G401 (cell line): ENCODE measurements at regions not wholly inside any gene's neighbourhood (a gene's known extent, or its start where the extent isn't known, plus 50 kb on each side); places are given as distances from the start of the nearest gene placed in this dataset.
"Not testable (repeated sequence)": the region's sequence is repeated elsewhere in the genome, so short reads cannot be mapped to it uniquely, and the experiment has no call there.

Source experiments
- DNase-seq: peaks from one replicate; pipeline ENCODE4 v3.0.0-alpha.2; 2015; ENCODE audit warnings: low spot score
- in situ Hi-C: cut with HindIII; loops from 2 replicates; pipeline ENCODE4 v1.10.0; 2016; ENCODE audit warnings: low sequenced_read_pairs, mixed read lengths

DNA sequence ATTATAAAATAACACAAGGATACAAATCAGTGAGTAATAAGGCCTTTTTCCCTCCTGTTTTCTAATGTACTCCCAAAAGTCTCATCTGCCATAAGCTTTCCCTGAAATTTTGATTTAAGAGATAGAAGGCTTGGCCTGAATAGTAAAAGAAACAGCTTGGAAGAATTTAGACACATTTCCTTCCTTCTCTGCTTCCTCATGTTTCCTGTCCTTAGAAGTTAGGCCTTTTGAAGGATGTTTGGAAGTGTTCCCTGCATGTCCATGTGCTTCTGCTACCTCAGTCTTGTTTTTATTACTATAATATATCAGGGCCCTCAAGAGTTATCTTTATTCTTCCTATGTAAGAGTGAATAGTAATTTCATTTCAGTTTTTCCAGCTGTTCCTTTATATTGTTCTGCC, 242.7 kb downstream of the DEPDC1B start:
- in situ Hi-C loops = no loop called here
- no peak for DNase-seq

DNA sequence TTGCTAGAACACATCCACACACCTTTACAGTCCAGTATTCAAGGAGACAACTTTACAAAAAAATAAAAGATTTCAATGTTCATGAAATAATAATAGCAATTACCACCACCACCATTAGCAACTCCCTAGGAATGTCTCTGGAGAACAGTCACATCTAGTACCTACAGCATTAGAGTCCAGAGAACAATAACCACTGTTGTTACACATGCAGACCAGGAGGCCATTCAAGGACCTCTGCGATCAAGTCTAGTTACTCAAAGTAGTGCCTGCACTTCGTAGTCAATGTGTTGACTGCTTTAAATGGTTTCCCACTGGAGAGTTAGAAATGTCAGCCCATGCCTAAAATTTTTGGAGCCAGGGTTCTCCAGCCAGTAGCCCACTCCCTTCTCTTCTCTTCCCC, 244.4 kb downstream of the DEPDC1B start:
- in situ Hi-C loops = no loop called here
- no peak for DNase-seq

DNA sequence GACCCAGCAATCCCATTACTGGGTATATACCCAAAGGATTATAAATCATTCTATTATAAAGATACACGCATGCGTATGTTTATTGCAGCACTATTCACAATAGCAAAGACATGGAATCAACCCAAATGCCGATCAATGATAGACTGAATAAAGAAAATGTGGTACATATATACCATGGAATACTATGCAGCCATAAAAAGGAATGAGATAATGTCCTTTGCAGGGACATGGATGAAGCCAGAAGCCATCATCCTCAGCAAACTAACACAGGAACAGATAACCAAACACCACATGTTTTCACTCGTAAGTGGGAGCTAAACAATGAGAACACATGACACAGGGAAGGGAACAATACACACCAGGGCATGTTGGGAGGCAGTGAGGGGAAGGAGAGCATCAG, 245.7 kb downstream of the DEPDC1B start:
- DNase-seq, in situ Hi-C loops: not testable (repeated sequence)

- DNase-seq = no peak
- in situ Hi-C loops = no loop called here
Measured at GRCh38 chr5:60453186-60453976, 246.6 kb downstream of the DEPDC1B start.

DNA sequence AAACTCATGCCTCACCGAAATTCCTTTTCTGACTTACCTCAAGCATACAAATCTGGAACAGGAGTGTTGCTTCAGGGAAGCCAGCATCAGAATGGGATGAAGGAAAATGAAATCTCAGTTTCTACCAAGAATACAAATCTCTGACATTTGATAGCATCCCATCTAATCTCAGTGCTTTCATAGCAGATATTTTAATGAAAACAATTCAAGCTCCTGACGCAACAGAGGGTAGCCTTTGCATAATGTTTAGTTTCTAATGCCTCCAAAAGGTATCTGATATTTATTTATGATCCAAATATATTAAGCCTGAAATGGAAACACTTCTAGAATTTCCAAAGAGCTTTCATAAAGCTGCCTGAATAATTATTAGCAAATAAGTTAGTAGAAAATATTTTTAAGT, 251.4 kb downstream of the DEPDC1B start:
- DNase-seq = no peak
- in situ Hi-C loops = no loop called here

GRCh38 chr5:60447488-60447920, 252.5 kb downstream of the DEPDC1B start:
- in situ Hi-C loops = no loop called here
- no peak for DNase-seq

- in situ Hi-C loops = no loop called here
Measured at GRCh38 chr5:60446917-60447316, 253.0 kb downstream of the DEPDC1B start.

DNA sequence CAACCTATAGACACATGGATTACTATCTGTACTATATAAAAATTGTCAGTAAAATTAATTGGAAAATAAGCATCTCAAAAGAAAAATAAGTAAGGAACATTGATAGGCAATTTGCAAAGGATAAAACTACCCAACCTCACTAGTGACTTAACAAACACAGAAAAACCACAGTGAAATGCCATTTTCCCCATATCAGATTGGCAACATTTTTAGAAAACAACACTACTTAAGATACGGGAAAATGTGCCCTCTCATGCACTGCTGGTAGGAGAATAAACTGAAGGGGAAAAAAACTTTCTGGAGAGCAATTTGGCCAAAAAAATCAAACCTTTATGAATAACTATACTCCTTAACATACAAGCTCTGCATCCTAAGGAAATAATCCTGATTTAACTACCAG, 254.0 kb downstream of the DEPDC1B start:
- DNase-seq = no peak
- in situ Hi-C loops = no loop called here

More at GRCh38 chr5:60446917-60447316, 253.0 kb downstream of the DEPDC1B start:
- DNase-seq = no peak

- in situ Hi-C loops = no loop called here
Measured at GRCh38 chr5:60445427-60445826, 254.5 kb downstream of the DEPDC1B start.

GRCh38 chr5:60444661-60445360, 255.2 kb downstream of the DEPDC1B start:
- no peak for DNase-seq
- in situ Hi-C loops = no loop called here

More at GRCh38 chr5:60445427-60445826, 254.5 kb downstream of the DEPDC1B start:
- no peak for DNase-seq

GRCh38 chr5:60439552-60439951, 260.4 kb downstream of the DEPDC1B start:
- DNase-seq = no peak
- in situ Hi-C loops = no loop called here

DNA sequence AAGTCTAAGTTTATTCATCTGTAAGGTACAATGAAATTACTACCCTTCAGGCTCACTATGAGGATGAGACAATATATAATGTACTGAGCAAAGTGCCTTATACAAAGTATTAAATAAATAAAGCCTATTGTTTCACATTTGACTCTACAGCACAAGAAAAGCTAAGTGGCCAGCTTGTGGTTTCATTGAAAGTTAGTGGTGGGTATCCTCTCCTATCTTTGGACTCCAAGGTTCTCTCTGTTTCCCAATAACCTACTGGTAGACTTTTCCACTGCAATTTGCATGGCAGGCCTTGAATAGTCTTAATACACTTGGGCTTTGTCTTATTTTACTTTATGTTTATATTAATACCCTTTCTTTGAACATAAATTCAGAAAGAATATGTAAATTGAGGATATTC, 262.7 kb downstream of the DEPDC1B start:
- no peak for DNase-seq
- in situ Hi-C loops = no loop called here

DNA sequence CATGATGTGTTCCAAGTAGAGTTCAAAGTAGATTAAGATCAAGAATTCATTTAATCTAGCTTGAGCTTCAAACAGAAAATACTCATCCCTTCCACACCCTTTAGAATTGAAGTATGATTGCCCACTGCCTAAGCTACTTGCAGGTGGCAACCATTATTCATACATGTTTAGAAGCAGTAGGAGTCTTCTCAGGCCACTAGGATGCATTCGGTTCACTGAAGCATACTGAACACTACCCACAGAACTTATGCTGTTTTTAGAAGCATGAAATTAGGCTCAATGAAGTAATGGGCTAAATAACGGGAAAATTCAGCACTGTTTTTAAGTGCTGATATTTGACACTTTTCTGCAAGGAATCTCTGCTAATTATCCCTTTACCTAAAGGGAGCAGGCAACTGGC, 263.4 kb downstream of the DEPDC1B start:
- in situ Hi-C loops = no loop called here

GRCh38 chr5:60435808-60436207, 264.2 kb downstream of the DEPDC1B start:
- in situ Hi-C loops = no loop called here
- no peak for DNase-seq

More for the DNA sequence above, 263.4 kb downstream of the DEPDC1B start:
- no peak for DNase-seq

GRCh38 chr5:60426189-60426588, 273.8 kb downstream of the DEPDC1B start:
- DNase-seq, in situ Hi-C loops: not testable (repeated sequence)

DNA sequence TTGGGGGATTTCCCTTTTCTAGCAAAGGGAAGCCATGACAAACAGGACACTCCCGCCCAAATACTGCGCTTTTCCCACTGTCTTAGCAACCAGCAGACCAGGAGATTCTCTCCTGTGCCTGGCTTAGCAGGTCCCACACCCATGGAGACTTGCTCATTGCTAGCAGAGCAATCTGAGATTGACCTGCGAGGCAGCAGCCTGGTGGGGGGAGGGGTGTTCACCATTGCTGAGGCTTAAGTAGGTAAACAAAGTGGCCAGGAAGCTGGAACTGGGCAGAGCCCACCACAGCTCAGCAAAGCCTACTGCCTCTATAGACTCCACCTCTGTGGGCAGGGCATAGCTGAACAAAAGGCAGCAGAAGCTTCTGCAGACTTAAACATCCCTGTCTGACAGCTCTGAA, 279.2 kb downstream of the DEPDC1B start:
- in situ Hi-C loops, DNase-seq: not testable (repeated sequence)

- in situ Hi-C loops = no loop called here
- DNase-seq = no peak
Measured at GRCh38 chr5:60417500-60418181, 282.3 kb downstream of the DEPDC1B start.

GRCh38 chr5:60415443-60415842, 284.5 kb downstream of the DEPDC1B start:
- no peak for DNase-seq

DNA sequence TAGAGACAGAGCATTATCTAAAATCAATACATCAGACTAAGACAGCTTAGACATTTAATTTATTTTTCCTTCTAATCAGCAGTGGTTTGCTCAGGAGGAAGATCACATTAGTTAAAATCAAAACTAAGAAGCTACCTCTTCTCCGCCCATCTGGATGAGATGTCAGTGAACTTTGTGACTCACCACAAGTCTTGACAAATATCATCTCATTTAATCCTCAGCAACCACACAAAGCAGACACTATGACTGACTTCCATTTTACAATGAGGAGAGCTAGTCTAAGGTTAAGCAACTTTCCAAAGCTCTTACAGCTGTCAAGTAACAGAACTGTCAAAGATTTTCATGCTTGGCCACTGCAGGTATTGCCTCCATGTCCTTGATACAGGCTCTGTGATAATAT, 289.5 kb downstream of the DEPDC1B start:
- in situ Hi-C loops = no loop called here
- no peak for DNase-seq

More at GRCh38 chr5:60415443-60415842, 284.5 kb downstream of the DEPDC1B start:
- in situ Hi-C loops = no loop called here

DNA sequence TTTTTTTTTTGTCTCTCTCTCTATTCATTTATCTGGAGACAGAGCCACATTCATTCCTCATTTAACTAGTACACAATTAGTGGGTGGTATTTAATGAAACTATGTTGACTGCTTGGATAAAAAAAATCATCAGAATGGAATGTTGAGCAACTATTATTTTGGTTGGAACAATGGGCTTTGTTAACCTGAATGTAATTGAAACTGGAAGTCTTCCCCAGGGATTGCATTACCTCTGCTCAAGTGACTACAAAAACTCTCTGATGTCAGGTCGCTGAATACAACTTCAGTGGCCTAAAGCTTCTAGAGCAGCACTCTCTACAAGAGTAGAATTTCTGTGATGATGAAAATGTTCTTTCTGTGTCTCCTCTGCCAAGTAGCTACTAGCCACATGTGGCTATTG, 295.8 kb downstream of the DEPDC1B start:
- in situ Hi-C loops = no loop called here
- DNase-seq = no peak
